ENCODE measurements at regions not wholly inside any gene's neighbourhood (a gene's known extent, or its start where the extent isn't known, plus 50 kb on each side); places are given as distances from the start of the nearest gene placed in this dataset.

- peaks cover 0 to 7% of the 10 kb centered on the region in 2 experiments for H3K4me1 ChIP-seq (ENCODE audit: control insufficient read depth in 1 of 2, insufficient read depth in 2 of 2, low read length in 2 of 2)
- no CpG with 5 or more reads among the region's 1 CpG for WGBS (ENCODE audit: extremely low coverage, insufficient coverage, insufficient read length)
- no peaks in the 10 kb centered on the region for H3K36me3 ChIP-seq (ENCODE audit: control insufficient read depth in 1 of 2, insufficient read depth in 2 of 2, low read length in 2 of 2)
- H3K27me3 ChIP-seq (ENCODE audit: insufficient read depth, low read length), result no peaks in the 10 kb centered on the region
- H4K8ac ChIP-seq (ENCODE audit: low read depth, low read length), result no peak overlapping the region
- no peak overlapping the region for H3K9ac ChIP-seq (ENCODE audit: low read length)
- no peak overlapping the region for H2BK5ac ChIP-seq (ENCODE audit: low read depth, low read length, poor library complexity)
- H2AK5ac ChIP-seq (ENCODE audit: low read length), result no peak overlapping the region
- H3K4me2 ChIP-seq (ENCODE audit: low read length), result no peak overlapping the region
- no peak overlapping the region for H3K4me3 ChIP-seq (ENCODE audit: low read depth, low read length)
- H2BK120ac ChIP-seq (ENCODE audit: insufficient read depth, low read length, poor library complexity), result no peak overlapping the region
- no peak overlapping the region for H3K23ac ChIP-seq (ENCODE audit: low read length)
- no peak overlapping the region for H4K91ac ChIP-seq (ENCODE audit: low read depth, low read length)
- no peaks in the 10 kb centered on the region for H3K79me2 ChIP-seq (ENCODE audit: control insufficient read depth, insufficient read depth, low read length, poor library complexity)
- H2AFZ ChIP-seq (ENCODE audit: insufficient read depth, low read length, poor library complexity), result no peak overlapping the region
- no peak overlapping the region for H3K18ac ChIP-seq (ENCODE audit: low read length)
- no peak overlapping the region for H3K14ac ChIP-seq (ENCODE audit: low read length)
- no peak overlapping the region for H3K4ac ChIP-seq (ENCODE audit: low read depth, low read length)
- no peak overlapping the region for H3K27ac ChIP-seq (ENCODE audit: low read depth, low read length)
- DNase-seq, result no peak
- no peak overlapping the region for H4K12ac ChIP-seq (ENCODE audit: low read depth, low read length)
- H2BK12ac ChIP-seq (ENCODE audit: low read length), result no peak overlapping the region
- no peaks in the 10 kb centered on the region for H3K9me3 ChIP-seq (ENCODE audit: insufficient read depth, low read depth, low read length)
- no peaks in the 10 kb centered on the region for H3K79me1 ChIP-seq (ENCODE audit: low read length)
Measured at GRCh38 chr12:115308918-115309317, 624.9 kb upstream of the TBX3 start.

GRCh38 chr12:115306380-115306779 is 622.4 kb upstream of the TBX3 start:
- H3K36me3 ChIP-seq (ENCODE audit: control insufficient read depth in 1 of 2, insufficient read depth in 2 of 2, low read length in 2 of 2), result no peaks in the 10 kb centered on the region
- no peak overlapping the region for H4K8ac ChIP-seq (ENCODE audit: low read depth, low read length)
- no peak overlapping the region for H3K4ac ChIP-seq (ENCODE audit: low read depth, low read length)
- H3K4me2 ChIP-seq (ENCODE audit: low read length), result no peak overlapping the region
- no peak overlapping the region for H3K9ac ChIP-seq (ENCODE audit: low read length)
- no peak overlapping the region for H2BK120ac ChIP-seq (ENCODE audit: insufficient read depth, low read length, poor library complexity)
- peak; percentile 3 to 63 for DNase-seq
- no peaks in the 10 kb centered on the region for H3K9me3 ChIP-seq (ENCODE audit: insufficient read depth, low read depth, low read length)
- H3K14ac ChIP-seq (ENCODE audit: low read length), result no peak overlapping the region
- no peak overlapping the region for H2AFZ ChIP-seq (ENCODE audit: insufficient read depth, low read length, poor library complexity)
- H3K79me2 ChIP-seq (ENCODE audit: control insufficient read depth, insufficient read depth, low read length, poor library complexity), result no peaks in the 10 kb centered on the region
- no peak overlapping the region for H2BK5ac ChIP-seq (ENCODE audit: low read depth, low read length, poor library complexity)
- H3K4me3 ChIP-seq (ENCODE audit: low read depth, low read length), result peak overlapping the region; percentile 19
- no peaks in the 10 kb centered on the region for H3K79me1 ChIP-seq (ENCODE audit: low read length)
- H3K27ac ChIP-seq (ENCODE audit: low read depth, low read length), result no peak overlapping the region
- H3K27me3 ChIP-seq (ENCODE audit: insufficient read depth, low read length), result no peaks in the 10 kb centered on the region
- no peak overlapping the region for H3K23ac ChIP-seq (ENCODE audit: low read length)
- no peak overlapping the region for H4K91ac ChIP-seq (ENCODE audit: low read depth, low read length)
- peaks cover 0 to 7% of the 10 kb centered on the region in 2 experiments for H3K4me1 ChIP-seq (ENCODE audit: control insufficient read depth in 1 of 2, insufficient read depth in 2 of 2, low read length in 2 of 2)
- H4K12ac ChIP-seq (ENCODE audit: low read depth, low read length), result no peak overlapping the region
- no peak overlapping the region for H3K18ac ChIP-seq (ENCODE audit: low read length)
- WGBS (ENCODE audit: extremely low coverage, insufficient coverage, insufficient read length), result no CpG with 5 or more reads among the region's 4 CpGs
- no peak overlapping the region for H2AK5ac ChIP-seq (ENCODE audit: low read length)
- H2BK12ac ChIP-seq (ENCODE audit: low read length), result no peak overlapping the region

GRCh38 chr12:115305867-115306266 is 621.9 kb upstream of the TBX3 start:
- H4K12ac ChIP-seq (ENCODE audit: low read depth, low read length), result no peak overlapping the region
- no peaks in the 10 kb centered on the region for H3K79me1 ChIP-seq (ENCODE audit: low read length)
- no peak overlapping the region for H2AFZ ChIP-seq (ENCODE audit: insufficient read depth, low read length, poor library complexity)
- no peak overlapping the region for H3K4me3 ChIP-seq (ENCODE audit: low read depth, low read length)
- H2BK120ac ChIP-seq (ENCODE audit: insufficient read depth, low read length, poor library complexity), result no peak overlapping the region
- H2BK12ac ChIP-seq (ENCODE audit: low read length), result no peak overlapping the region
- H3K27me3 ChIP-seq (ENCODE audit: insufficient read depth, low read length), result no peaks in the 10 kb centered on the region
- no CpG with 5 or more reads among the region's 3 CpGs for WGBS (ENCODE audit: extremely low coverage, insufficient coverage, insufficient read length)
- no peaks in the 10 kb centered on the region for H3K79me2 ChIP-seq (ENCODE audit: control insufficient read depth, insufficient read depth, low read length, poor library complexity)
- H3K4me1 ChIP-seq (ENCODE audit: control insufficient read depth in 1 of 2, insufficient read depth in 2 of 2, low read length in 2 of 2), result peaks cover 0 to 7% of the 10 kb centered on the region in 2 experiments
- H2BK5ac ChIP-seq (ENCODE audit: low read depth, low read length, poor library complexity), result no peak overlapping the region
- H3K9me3 ChIP-seq (ENCODE audit: insufficient read depth, low read depth, low read length), result no peaks in the 10 kb centered on the region
- H3K18ac ChIP-seq (ENCODE audit: low read length), result no peak overlapping the region
- no peaks in the 10 kb centered on the region for H3K36me3 ChIP-seq (ENCODE audit: control insufficient read depth in 1 of 2, insufficient read depth in 2 of 2, low read length in 2 of 2)
- no peak for DNase-seq
- H4K8ac ChIP-seq (ENCODE audit: low read depth, low read length), result no peak overlapping the region
- no peak overlapping the region for H4K91ac ChIP-seq (ENCODE audit: low read depth, low read length)
- no peak overlapping the region for H3K4me2 ChIP-seq (ENCODE audit: low read length)
- no peak overlapping the region for H2AK5ac ChIP-seq (ENCODE audit: low read length)
- H3K9ac ChIP-seq (ENCODE audit: low read length), result no peak overlapping the region
- H3K4ac ChIP-seq (ENCODE audit: low read depth, low read length), result no peak overlapping the region
- no peak overlapping the region for H3K14ac ChIP-seq (ENCODE audit: low read length)
- no peak overlapping the region for H3K27ac ChIP-seq (ENCODE audit: low read depth, low read length)
- no peak overlapping the region for H3K23ac ChIP-seq (ENCODE audit: low read length)

GRCh38 chr12:115305275-115305674 is 621.3 kb upstream of the TBX3 start:
- WGBS (ENCODE audit: extremely low coverage, insufficient coverage, insufficient read length), result no CpG with 5 or more reads among the region's 4 CpGs
- H2BK120ac ChIP-seq (ENCODE audit: insufficient read depth, low read length, poor library complexity), result no peak overlapping the region
- H2AK5ac ChIP-seq (ENCODE audit: low read length), result no peak overlapping the region
- DNase-seq, result peak in 1 of 2 donors; percentile 8
- H3K9ac ChIP-seq (ENCODE audit: low read length), result no peak overlapping the region
- peaks cover 0 to 7% of the 10 kb centered on the region in 2 experiments for H3K4me1 ChIP-seq (ENCODE audit: control insufficient read depth in 1 of 2, insufficient read depth in 2 of 2, low read length in 2 of 2)
- no peak overlapping the region for H3K4ac ChIP-seq (ENCODE audit: low read depth, low read length)
- H3K27me3 ChIP-seq (ENCODE audit: insufficient read depth, low read length), result no peaks in the 10 kb centered on the region
- H3K14ac ChIP-seq (ENCODE audit: low read length), result no peak overlapping the region
- H3K18ac ChIP-seq (ENCODE audit: low read length), result no peak overlapping the region
- no peak overlapping the region for H4K91ac ChIP-seq (ENCODE audit: low read depth, low read length)
- no peaks in the 10 kb centered on the region for H3K36me3 ChIP-seq (ENCODE audit: control insufficient read depth in 1 of 2, insufficient read depth in 2 of 2, low read length in 2 of 2)
- no peak overlapping the region for H4K12ac ChIP-seq (ENCODE audit: low read depth, low read length)
- H3K4me2 ChIP-seq (ENCODE audit: low read length), result no peak overlapping the region
- H3K79me1 ChIP-seq (ENCODE audit: low read length), result no peaks in the 10 kb centered on the region
- no peak overlapping the region for H2AFZ ChIP-seq (ENCODE audit: insufficient read depth, low read length, poor library complexity)
- no peak overlapping the region for H3K4me3 ChIP-seq (ENCODE audit: low read depth, low read length)
- no peak overlapping the region for H4K8ac ChIP-seq (ENCODE audit: low read depth, low read length)
- H3K79me2 ChIP-seq (ENCODE audit: control insufficient read depth, insufficient read depth, low read length, poor library complexity), result no peaks in the 10 kb centered on the region
- H2BK5ac ChIP-seq (ENCODE audit: low read depth, low read length, poor library complexity), result no peak overlapping the region
- no peaks in the 10 kb centered on the region for H3K9me3 ChIP-seq (ENCODE audit: insufficient read depth, low read depth, low read length)
- H3K23ac ChIP-seq (ENCODE audit: low read length), result no peak overlapping the region
- H2BK12ac ChIP-seq (ENCODE audit: low read length), result no peak overlapping the region
- H3K27ac ChIP-seq (ENCODE audit: low read depth, low read length), result no peak overlapping the region

Measured in trophoblast cell (in vitro differentiated cells and primary cell).